ENCODE measurements at regions not wholly inside any gene's neighbourhood (a gene's known extent, or its start where the extent isn't known, plus 50 kb on each side); places are given as distances from the start of the nearest gene placed in this dataset.

- no peak for DNase-seq (ENCODE audit: low spot score)
Measured at GRCh38 chr13:85383291-85383690, 415.9 kb downstream of the SLITRK6 start.

- DNase-seq (ENCODE audit: low spot score), result no peak
Measured at GRCh38 chr13:85381082-85381481, 418.1 kb downstream of the SLITRK6 start.

- DNase-seq (ENCODE audit: low spot score), result no peak
Measured at GRCh38 chr13:85379991-85380390, 419.2 kb downstream of the SLITRK6 start.

- DNase-seq (ENCODE audit: low spot score), result no peak
Measured at GRCh38 chr13:85379433-85379832, 419.8 kb downstream of the SLITRK6 start.

- no peak for DNase-seq (ENCODE audit: low spot score)
Measured at GRCh38 chr13:85377783-85378182, 421.4 kb downstream of the SLITRK6 start.

GRCh38 chr13:85373322-85373721 is 425.9 kb downstream of the SLITRK6 start:
- no peak for DNase-seq (ENCODE audit: low spot score)

- DNase-seq (ENCODE audit: low spot score), result no peak
Measured at GRCh38 chr13:85371254-85371653, 428.0 kb downstream of the SLITRK6 start.

- DNase-seq (ENCODE audit: low spot score), result no peak
Measured at GRCh38 chr13:85368686-85369085, 430.5 kb downstream of the SLITRK6 start.

- DNase-seq (ENCODE audit: low spot score), result no peak
Measured at GRCh38 chr13:85367887-85368286, 431.3 kb downstream of the SLITRK6 start.

- no peak for DNase-seq (ENCODE audit: low spot score)
Measured at GRCh38 chr13:85366759-85367417, 432.3 kb downstream of the SLITRK6 start.

- DNase-seq (ENCODE audit: low spot score), result no peak
Measured at GRCh38 chr13:85363504-85363903, 435.7 kb downstream of the SLITRK6 start.

- no peak for DNase-seq (ENCODE audit: low spot score)
Measured at GRCh38 chr13:85362980-85363379, 436.2 kb downstream of the SLITRK6 start.

- no peak for DNase-seq (ENCODE audit: low spot score)
Measured at GRCh38 chr13:85347251-85347650, 452.0 kb downstream of the SLITRK6 start.

- DNase-seq (ENCODE audit: low spot score), result no peak
Measured at GRCh38 chr13:85334187-85334586, 465.0 kb downstream of the SLITRK6 start.

GRCh38 chr13:85333506-85334020 is 465.7 kb downstream of the SLITRK6 start:
- no peak for DNase-seq (ENCODE audit: low spot score)

- DNase-seq (ENCODE audit: low spot score), result no peak
Measured at GRCh38 chr13:85332615-85333014, 466.6 kb downstream of the SLITRK6 start.

- DNase-seq (ENCODE audit: low spot score), result no peak
Measured at GRCh38 chr13:85321734-85322133, 477.5 kb downstream of the SLITRK6 start.

- no peak for DNase-seq (ENCODE audit: low spot score)
Measured at GRCh38 chr13:85317781-85318180, 481.4 kb downstream of the SLITRK6 start.

- no peak for DNase-seq (ENCODE audit: low spot score)
Measured at GRCh38 chr13:85316506-85317025, 482.7 kb downstream of the SLITRK6 start.

GRCh38 chr13:85314686-85315085 is 484.5 kb downstream of the SLITRK6 start:
- no peak for DNase-seq (ENCODE audit: low spot score)

GRCh38 chr13:85313761-85314503 is 485.3 kb downstream of the SLITRK6 start:
- no peak for DNase-seq (ENCODE audit: low spot score)

- DNase-seq (ENCODE audit: low spot score), result no peak
Measured at GRCh38 chr13:85312071-85312470, 487.1 kb downstream of the SLITRK6 start.

GRCh38 chr13:85303630-85304029 is 495.6 kb downstream of the SLITRK6 start:
- no peak for DNase-seq (ENCODE audit: low spot score)
